Tibial artery (tissue), 4 donors: ENCODE measurements at regions not wholly inside any gene's neighbourhood (a gene's known extent, or its start where the extent isn't known, plus 50 kb on each side); places are given as distances from the start of the nearest gene placed in this dataset.

Experiments
- DNase-seq, 2 donors: peaks; one replicate each; pipeline ENCODE4 v3.0.0-alpha.2; 2019
- H3K27ac ChIP-seq, 2 donors: fragments of 200-600 bp; sonication (generic) in 1 of 2; 1 replicate in 1 of 2; 2 replicates in 1 of 2; pipeline ENCODE4 v1.5.1; 2018 to 2019; ENCODE audit warnings: mild to moderate bottlenecking in 1 of 2
- H3K27me3 ChIP-seq, 2 donors: fragments of 200-600 bp; sonication (generic) in 1 of 2; one replicate each; pipeline versions ENCODE4 v1.5.1 to v1.6.0; 2016 to 2019
- H3K36me3 ChIP-seq, 3 donors: fragments of 200-600 bp; sonication (generic) in 2 of 3; one replicate each; pipeline ENCODE4 v1.5.1; 2016 to 2019; ENCODE audit warnings: mild to moderate bottlenecking in 2 of 3
- H3K4me1 ChIP-seq, 4 donors: fragments of 200-600 bp; sonication (generic) in 2 of 4; 1 replicate in 3 of 4; 2 replicates in 1 of 4; pipeline ENCODE4 v1.5.1; 2016 to 2019
- H3K4me3 ChIP-seq, 2 donors: fragments of 200-600 bp; sonication (generic) in 1 of 2; 1 replicate in 1 of 2; 2 replicates in 1 of 2; pipeline ENCODE4 v1.5.1; 2018 to 2019; ENCODE audit warnings: mild to moderate bottlenecking in 2 of 2
- H3K9me3 ChIP-seq, 3 donors: fragments of 200-600 bp; sonication (generic) in 1 of 3; one replicate each; pipeline ENCODE4 v1.5.1; 2016 to 2019
- CTCF ChIP-seq, 2 experiments: fragments of 200-600 bp in 1 of 2; fragments of 450-650 bp in 1 of 2; IDR thresholded peaks; one replicate each; pipeline ENCODE4 v1.5.1; 2017 to 2019; ENCODE audit warnings: antibody characterized with exemption in 2 of 2, mild to moderate bottlenecking in 1 of 2, moderate library complexity in 1 of 2
- intact Hi-C: fragments of 100-400 bp; cut with DNase I; formaldehyde crosslinking; loops from one replicate; pipeline ENCODE4 v1.15.0; 2023; ENCODE audit warnings: low total_unique reads

GRCh38 chr3:43793648-43794372 is 103.1 kb downstream of the ABHD5 start:
- H3K27me3 ChIP-seq, result no peaks in the 10 kb centered on the region
- no peaks in the 10 kb centered on the region for H3K4me1 ChIP-seq
- intact Hi-C loops, result no loop called here
- no peak for TF ChIP-seq CTCF (IDR thresholded peaks at IDR 0.05)
- no peak overlapping the region for H3K4me3 ChIP-seq
- H3K9me3 ChIP-seq, result no peaks in the 10 kb centered on the region
- no peak overlapping the region for H3K27ac ChIP-seq
- no peaks in the 10 kb centered on the region for H3K36me3 ChIP-seq
- DNase-seq, result no peak

GRCh38 chr3:43794776-43795175 is 104.0 kb downstream of the ABHD5 start:
- DNase-seq, result no peak
- Histone ChIP-seq H3K9me3 (no peaks in the 10 kb centered on the region), H3K27me3 (no peaks in the 10 kb centered on the region), H3K4me1 (no peaks in the 10 kb centered on the region), H3K4me3 (no peak overlapping the region), H3K27ac (no peak overlapping the region), H3K36me3 (no peaks in the 10 kb centered on the region)
- intact Hi-C loops, result no loop called here
- no peak for TF ChIP-seq CTCF (IDR thresholded peaks at IDR 0.05)

DNA sequence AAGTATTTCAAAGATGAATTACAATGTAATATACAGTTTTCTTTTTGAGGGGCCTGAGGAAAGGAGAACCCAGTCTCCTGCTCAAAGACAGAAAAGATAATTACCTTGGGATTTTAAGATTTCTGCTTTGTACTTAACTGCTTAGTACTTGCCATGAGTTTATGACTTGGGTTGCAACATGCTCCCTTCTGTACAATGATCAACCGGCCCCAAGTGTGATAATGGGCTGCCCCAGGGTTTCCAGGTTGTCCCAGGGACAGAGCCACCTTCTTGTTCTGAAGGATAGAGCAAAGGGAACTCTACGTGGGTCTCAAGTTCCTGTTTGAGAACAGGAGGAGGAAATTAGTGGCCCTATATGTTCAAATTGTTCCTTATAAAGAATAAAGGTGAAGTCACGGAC is 104.8 kb downstream of the ABHD5 start:
- intact Hi-C loops, result no loop called here
- Histone ChIP-seq H3K9me3 (no peaks in the 10 kb centered on the region), H3K4me1 (no peaks in the 10 kb centered on the region), H3K27me3 (no peaks in the 10 kb centered on the region), H3K27ac (no peak overlapping the region), H3K36me3 (no peaks in the 10 kb centered on the region), H3K4me3 (no peak overlapping the region)
- no peak for TF ChIP-seq CTCF (IDR thresholded peaks at IDR 0.05)
- no peak for DNase-seq

GRCh38 chr3:43796041-43796596 is 105.4 kb downstream of the ABHD5 start:
- no peaks in the 10 kb centered on the region for H3K4me1 ChIP-seq
- TF ChIP-seq CTCF (IDR thresholded peaks at IDR 0.05), result no peak
- no peak overlapping the region for H3K4me3 ChIP-seq
- no peaks in the 10 kb centered on the region for H3K27me3 ChIP-seq
- H3K36me3 ChIP-seq, result no peaks in the 10 kb centered on the region
- no peak overlapping the region for H3K27ac ChIP-seq
- intact Hi-C loops, result no loop called here
- no peaks in the 10 kb centered on the region for H3K9me3 ChIP-seq
- no peak for DNase-seq

DNA sequence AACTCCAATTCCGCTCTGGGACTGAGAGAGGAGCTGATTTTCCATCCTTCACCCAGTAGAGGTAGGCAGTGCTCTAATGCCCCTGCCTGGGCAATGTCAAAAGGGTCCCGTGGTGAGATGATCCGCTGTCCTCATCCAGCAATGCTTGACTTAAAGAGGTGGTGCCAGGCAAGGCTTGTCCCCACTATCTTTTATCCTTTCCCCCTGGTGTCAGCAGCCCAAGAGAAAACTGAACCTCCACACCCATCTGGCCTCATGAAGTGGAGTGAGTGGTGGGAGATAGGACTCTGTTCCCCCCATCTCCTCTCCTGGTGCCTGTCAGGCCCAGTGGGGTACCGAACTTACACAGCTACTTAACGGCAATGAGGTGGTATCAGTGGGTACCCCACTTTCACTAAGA is 107.1 kb downstream of the ABHD5 start:
- TF ChIP-seq CTCF (IDR thresholded peaks at IDR 0.05), result no peak
- no peak overlapping the region for H3K27ac ChIP-seq
- H3K36me3 ChIP-seq, result no peaks in the 10 kb centered on the region
- no peaks in the 10 kb centered on the region for H3K27me3 ChIP-seq
- no peak overlapping the region for H3K4me3 ChIP-seq
- intact Hi-C loops, result no loop called here
- H3K9me3 ChIP-seq, result no peaks in the 10 kb centered on the region
- no peaks in the 10 kb centered on the region for H3K4me1 ChIP-seq
- no peak for DNase-seq
